Thyroid gland (tissue), 4 donors: ENCODE measurements at regions not wholly inside any gene's neighbourhood (a gene's known extent, or its start where the extent isn't known, plus 50 kb on each side); places are given as distances from the start of the nearest gene placed in this dataset.

Experiments used
- DNase-seq, 2 donors: peaks; one replicate each; pipeline ENCODE4 v3.0.0-alpha.2; 2019
- H3K27ac ChIP-seq, 3 donors: fragments of 200-600 bp; sonication (generic); 1 replicate in 2 of 3; 2 replicates in 1 of 3; pipeline ENCODE4 v1.5.1; 2016 to 2019; ENCODE audit warnings: mild to moderate bottlenecking in 1 of 3, moderate library complexity in 1 of 3
- H3K27me3 ChIP-seq: fragments of 200-600 bp; sonication (generic); one replicate; pipeline ENCODE4 v1.5.1; 2019
- H3K36me3 ChIP-seq, 2 donors: fragments of 200-600 bp; sonication (generic); one replicate each; pipeline ENCODE4 v1.5.1; 2016 to 2019
- H3K4me1 ChIP-seq, 2 donors: fragments of 200-600 bp; sonication (generic); one replicate each; pipeline ENCODE4 v1.5.1; 2017 to 2019
- H3K4me3 ChIP-seq, 3 donors: fragments of 200-600 bp; sonication (generic); replicated peaks in 1 of 3; 1 replicate in 2 of 3; 2 replicates in 1 of 3; pipeline ENCODE4 v1.5.1; 2016; ENCODE audit warnings: mild to moderate bottlenecking in 1 of 3
- H3K9me3 ChIP-seq: fragments of 200-600 bp; sonication (generic); one replicate; pipeline ENCODE4 v1.5.1; 2017
- CTCF ChIP-seq, 6 experiments: fragments of 200-600 bp in 3 of 6; fragments of 450-650 bp in 3 of 6; sonication (generic) in 3 of 6; IDR thresholded peaks; one replicate each; pipeline ENCODE4 v1.5.1; 2016 to 2019; ENCODE audit warnings: antibody characterized with exemption in 6 of 6, mild to moderate bottlenecking in 2 of 6, inconsistent platforms in 1 of 6, moderate library complexity in 1 of 6
- POLR2A ChIP-seq, 2 donors: fragments of 450-650 bp; IDR thresholded peaks; one replicate each; pipeline ENCODE4 v1.6.1; 2017; ENCODE audit warnings: antibody characterized with exemption in 2 of 2, mild to moderate bottlenecking in 2 of 2, moderate library complexity in 1 of 2
- WGBS, 2 donors: methylation state at CpG; one replicate each; pipeline ENCODE4 v1.1.5; 2017; 5-methylcytosine and 5-hydroxymethylcytosine counted together
- intact Hi-C: fragments of 100-400 bp; cut with DNase I; formaldehyde crosslinking; loops from one replicate; pipeline ENCODE4 v1.15.1; 2023

DNA sequence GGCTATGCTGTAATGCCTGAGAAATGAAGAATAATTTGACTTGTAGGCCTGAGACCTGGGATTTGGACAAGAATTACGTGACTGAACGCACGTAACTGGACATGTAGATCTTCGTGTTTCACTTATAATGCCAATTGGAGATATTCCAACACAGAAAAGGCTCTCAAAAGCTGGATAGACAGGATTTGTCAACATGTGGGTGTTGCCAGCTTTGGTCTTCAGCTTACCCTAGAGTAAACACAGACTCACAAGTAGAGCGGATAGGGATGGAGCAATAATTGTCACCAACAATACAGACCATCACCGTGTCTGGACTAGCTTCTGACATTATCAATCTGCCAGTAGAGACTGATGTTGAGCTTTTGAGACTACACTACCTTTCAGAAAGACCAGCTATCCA lies 1511.0 kb upstream of the ADGRL3 start:
- no peak for DNase-seq
- Histone ChIP-seq H3K27ac (no peak overlapping the region), H3K9me3 (no peaks in the 10 kb centered on the region), H3K27me3 (no peaks in the 10 kb centered on the region), H3K4me1 (no peaks in the 10 kb centered on the region), H3K4me3 (no peak overlapping the region), H3K36me3 (no peaks in the 10 kb centered on the region)
- no peak for TF ChIP-seq CTCF (IDR thresholded peaks at IDR 0.05)
- TF ChIP-seq POLR2A (IDR thresholded peaks at IDR 0.05) = no peak
- 76 to 88% methylated on average over 6 of the region's 6 CpGs for WGBS, 2 donors
- intact Hi-C loops = no loop called here

DNA sequence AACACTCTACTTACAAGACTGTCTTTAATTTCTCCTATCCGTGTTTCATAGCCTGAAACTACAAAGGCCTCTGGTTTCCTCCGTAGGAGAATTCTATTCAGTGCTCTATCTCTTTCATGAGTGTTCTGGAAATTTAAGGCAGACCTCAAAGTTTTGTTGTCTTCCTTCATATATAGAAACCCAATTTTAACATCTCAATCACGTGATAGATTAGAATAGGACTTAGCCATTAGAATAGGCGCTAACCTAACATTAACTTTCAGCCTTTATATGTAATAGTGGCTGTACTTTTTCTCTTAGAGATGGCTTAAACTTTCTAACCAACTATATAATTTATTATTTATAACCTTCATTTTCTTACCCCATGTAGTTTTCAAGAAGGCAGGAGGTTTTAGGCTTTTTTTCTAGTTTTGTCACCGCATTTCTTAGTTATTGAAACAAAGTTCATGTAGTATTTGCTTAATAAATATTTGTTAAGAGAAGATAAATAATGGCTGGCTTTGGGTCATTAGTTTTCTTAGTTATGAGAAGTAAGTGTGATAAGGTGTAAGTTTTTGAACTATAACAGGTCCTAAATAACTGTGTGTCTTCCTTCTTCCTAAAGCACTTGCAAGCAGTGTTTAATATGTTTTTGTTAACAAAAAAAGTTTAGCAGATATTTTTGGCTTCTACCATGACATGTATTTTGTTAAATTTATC lies 1504.6 kb upstream of the ADGRL3 start:
- Histone ChIP-seq H3K9me3 (no peaks in the 10 kb centered on the region), H3K4me1 (no peaks in the 10 kb centered on the region), H3K27me3 (no peaks in the 10 kb centered on the region), H3K27ac (no peak overlapping the region), H3K36me3 (no peaks in the 10 kb centered on the region), H3K4me3 (no peak overlapping the region)
- intact Hi-C loops = no loop called here
- 86 to 87% methylated on average over 5 of the region's 5 CpGs for WGBS, 2 donors
- no peak for DNase-seq
- TF ChIP-seq POLR2A (IDR thresholded peaks at IDR 0.05) (no peak), CTCF (IDR thresholded peaks at IDR 0.05) (no peak)

GRCh38 chr4:59698041-59698440 lies 1502.1 kb upstream of the ADGRL3 start:
- Histone ChIP-seq H3K27ac (no peak overlapping the region), H3K36me3 (no peaks in the 10 kb centered on the region), H3K27me3 (no peaks in the 10 kb centered on the region), H3K9me3 (no peaks in the 10 kb centered on the region), H3K4me1 (no peaks in the 10 kb centered on the region), H3K4me3 (no peak overlapping the region)
- intact Hi-C loops = no loop called here
- TF ChIP-seq POLR2A (IDR thresholded peaks at IDR 0.05) (no peak), CTCF (IDR thresholded peaks at IDR 0.05) (no peak)
- DNase-seq = no peak
- WGBS, 2 donors = 88 to 89% methylated on average over 2 of the region's 2 CpGs

DNA sequence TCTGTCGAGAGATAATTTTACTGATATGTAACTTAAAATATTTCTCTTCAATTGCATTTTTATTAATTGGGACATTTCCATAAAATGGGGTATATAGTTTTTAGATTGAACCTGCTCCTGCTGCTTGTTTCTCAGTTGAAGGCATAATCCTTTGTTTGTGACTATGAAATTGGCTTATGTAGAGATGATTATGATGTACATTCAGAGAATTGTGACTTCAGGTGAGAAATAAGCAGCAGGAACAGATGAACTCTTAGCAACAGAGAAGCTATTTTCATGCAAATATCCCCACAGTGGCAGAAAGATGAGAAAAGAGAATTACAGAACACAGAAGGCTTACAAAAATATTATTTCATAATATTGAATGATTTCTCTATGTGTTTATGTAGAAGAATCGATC lies 1499.5 kb upstream of the ADGRL3 start:
- Histone ChIP-seq H3K36me3 (no peaks in the 10 kb centered on the region), H3K4me1 (no peaks in the 10 kb centered on the region), H3K4me3 (no peak overlapping the region), H3K27ac (no peak overlapping the region), H3K9me3 (no peaks in the 10 kb centered on the region), H3K27me3 (no peaks in the 10 kb centered on the region)
- DNase-seq = no peak
- TF ChIP-seq POLR2A (IDR thresholded peaks at IDR 0.05) (no peak), CTCF (IDR thresholded peaks at IDR 0.05) (no peak)
- intact Hi-C loops = no loop called here
- WGBS, 2 donors = 85 to 89% methylated on average over 2 of the region's 2 CpGs

DNA sequence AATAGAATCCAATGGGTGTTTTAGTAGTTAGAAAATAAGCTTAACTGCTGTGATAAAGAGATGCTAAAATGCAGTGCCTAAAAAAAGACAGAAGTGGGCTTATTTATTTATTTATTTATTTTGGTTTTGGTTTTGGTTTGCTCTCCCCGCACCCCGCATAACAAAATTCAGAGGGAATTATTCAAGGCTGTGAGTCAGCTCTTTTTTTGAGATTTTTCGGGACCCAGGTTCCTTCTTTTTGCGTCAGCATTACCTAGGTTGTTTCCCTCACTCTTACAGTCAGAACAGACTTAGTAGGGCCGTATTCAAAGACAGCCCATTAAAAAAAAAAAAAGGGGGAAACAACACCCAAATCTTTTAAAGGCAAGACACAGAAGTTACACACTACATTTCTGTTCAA lies 1495.5 kb upstream of the ADGRL3 start:
- no peak overlapping the region for H3K4me3 ChIP-seq
- no peaks in the 10 kb centered on the region for H3K36me3 ChIP-seq
- 85 to 87% methylated on average over 5 of the region's 5 CpGs for WGBS, 2 donors
- TF ChIP-seq CTCF (IDR thresholded peaks at IDR 0.05) (no peak), POLR2A (IDR thresholded peaks at IDR 0.05) (no peak)
- intact Hi-C loops = no loop called here
- no peak for DNase-seq
- no peak overlapping the region for H3K27ac ChIP-seq
- no peaks in the 10 kb centered on the region for H3K4me1 ChIP-seq
- H3K27me3 ChIP-seq = no peaks in the 10 kb centered on the region
- H3K9me3 ChIP-seq = no peaks in the 10 kb centered on the region
